ENCODE measurements at regions not wholly inside any gene's neighbourhood (a gene's known extent, or its start where the extent isn't known, plus 50 kb on each side); places are given as distances from the start of the nearest gene placed in this dataset.
A peak's percentile ranks its signal among the peaks of the same experiment; 100 is the strongest.

DNA sequence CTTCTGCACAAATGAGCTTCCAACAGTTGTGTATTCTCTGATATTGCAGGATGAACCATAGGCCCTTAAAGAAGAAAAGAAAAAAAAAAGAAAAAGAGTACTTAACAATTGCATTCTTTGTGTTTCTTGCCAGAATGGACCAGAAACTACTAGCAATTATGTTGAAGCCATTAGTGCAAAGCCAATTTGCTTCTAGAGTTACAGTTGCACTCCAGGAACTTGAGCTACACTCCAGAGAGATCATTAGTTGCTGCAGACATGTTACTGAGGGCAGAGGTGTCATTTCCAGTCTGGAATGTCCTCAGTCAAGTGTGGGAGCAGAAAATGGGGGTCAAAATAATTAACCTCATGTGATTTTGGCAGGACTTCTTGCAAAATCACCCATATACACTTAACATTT lies 85.6 kb upstream of the CCL2 start:
- no TSS peak for BruUV-seq (replicated peaks)
- H3K27me3 Mint-ChIP-seq (ENCODE audit: insufficient read depth, unreplicated experiment) = no peaks in the 10 kb centered on the region
- no peaks in the 10 kb centered on the region for H3K36me3 Mint-ChIP-seq (ENCODE audit: insufficient read depth, unreplicated experiment)
- peaks cover 8% of the 10 kb centered on the region for H3K9me3 Mint-ChIP-seq (ENCODE audit: unreplicated experiment)
- no peak overlapping the region for H3K4me3 Mint-ChIP-seq (ENCODE audit: unreplicated experiment)
- CTCF ChIA-PET = no interaction called here
- no peaks in the 10 kb centered on the region for H3K4me1 Mint-ChIP-seq (ENCODE audit: insufficient read depth, unreplicated experiment)
- H3K27ac Mint-ChIP-seq (ENCODE audit: low read depth, unreplicated experiment) = no peak overlapping the region
- TF ChIP-seq CTCF (IDR thresholded peaks at IDR 0.05; ENCODE audit: unreplicated experiment) = no peak
- POLR2A ChIA-PET = no interaction called here
- intact Hi-C loops (cut with micrococcal nuclease) = no loop called here
- DNase-seq (ENCODE audit: unreplicated experiment) = no peak

- ChIA-PET CTCF (interaction anchor here (0.6 to 4.5 kb wide), 17 partner anchors 9 to 778 kb away, joined by 3 to 22 read pairs (median 3); no protein-coding TSS in a partner anchor), POLR2A (no interaction called here)
- TF ChIP-seq CTCF (IDR thresholded peaks at IDR 0.05; ENCODE audit: unreplicated experiment) = peak; percentile 81
- peak; percentile 29 for DNase-seq (ENCODE audit: unreplicated experiment)
- Mint-ChIP-seq H3K4me3 (ENCODE audit: unreplicated experiment) (no peak overlapping the region), H3K36me3 (ENCODE audit: insufficient read depth, unreplicated experiment) (no peaks in the 10 kb centered on the region), H3K4me1 (ENCODE audit: insufficient read depth, unreplicated experiment) (no peaks in the 10 kb centered on the region), H3K27ac (ENCODE audit: low read depth, unreplicated experiment) (no peak overlapping the region), H3K27me3 (ENCODE audit: insufficient read depth, unreplicated experiment) (no peaks in the 10 kb centered on the region), H3K9me3 (ENCODE audit: unreplicated experiment) (peaks cover 17% of the 10 kb centered on the region)
- BruUV-seq (replicated peaks) = no TSS peak
- intact Hi-C loops (cut with micrococcal nuclease) = no loop called here
These were observed 83.8 kb upstream of the CCL2 start for GRCh38 chr17:34171245-34171818.

DNA sequence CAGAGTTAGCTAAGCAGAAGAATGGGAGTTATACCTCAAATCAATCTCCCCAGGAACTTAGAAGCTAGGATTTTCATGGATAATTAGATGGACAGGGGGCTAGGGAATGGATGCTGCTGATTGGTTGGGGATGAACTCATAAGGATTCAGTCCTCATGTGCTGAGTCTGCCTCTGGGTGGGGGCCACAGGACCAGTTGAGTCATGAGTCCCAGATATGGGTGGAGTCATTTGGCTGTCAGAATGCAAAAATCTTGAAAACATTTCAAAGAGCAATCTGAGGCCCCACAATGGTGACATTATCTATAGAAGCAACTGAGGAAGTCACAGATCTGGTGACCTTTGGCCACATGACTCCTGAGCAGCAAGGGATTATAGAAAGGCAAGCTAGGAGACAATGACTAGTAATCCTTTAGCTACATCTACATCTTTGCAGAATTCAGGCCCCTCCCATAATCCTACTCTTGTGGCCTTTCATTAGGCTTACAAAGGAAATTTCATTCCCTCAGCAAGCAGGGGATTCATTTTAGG lies 82.6 kb upstream of the CCL2 start:
- Mint-ChIP-seq H3K36me3 (ENCODE audit: insufficient read depth, unreplicated experiment) (no peaks in the 10 kb centered on the region), H3K9me3 (ENCODE audit: unreplicated experiment) (peaks cover 18% of the 10 kb centered on the region), H3K27ac (ENCODE audit: low read depth, unreplicated experiment) (no peak overlapping the region), H3K4me3 (ENCODE audit: unreplicated experiment) (no peak overlapping the region), H3K27me3 (ENCODE audit: insufficient read depth, unreplicated experiment) (no peaks in the 10 kb centered on the region), H3K4me1 (ENCODE audit: insufficient read depth, unreplicated experiment) (no peaks in the 10 kb centered on the region)
- DNase-seq (ENCODE audit: unreplicated experiment) = no peak
- no TSS peak for BruUV-seq (replicated peaks)
- intact Hi-C loops (cut with micrococcal nuclease) = no loop called here
- POLR2A ChIA-PET = no interaction called here
- CTCF ChIA-PET = interaction anchor here (0.6 to 4.5 kb wide), 6 partner anchors 19 to 189 kb away, joined by 3 to 22 read pairs (median 4); no protein-coding TSS in a partner anchor
- TF ChIP-seq CTCF (IDR thresholded peaks at IDR 0.05; ENCODE audit: unreplicated experiment) = no peak

GRCh38 chr17:34173241-34173640 lies 81.8 kb upstream of the CCL2 start:
- ChIA-PET CTCF (interaction anchor here (4.5 kb wide), 1 partner anchor 188 kb away, joined by 22 read pairs; no protein-coding TSS in a partner anchor), POLR2A (no interaction called here)
- Mint-ChIP-seq H3K9me3 (ENCODE audit: unreplicated experiment) (peaks cover 15% of the 10 kb centered on the region), H3K4me3 (ENCODE audit: unreplicated experiment) (no peak overlapping the region), H3K27me3 (ENCODE audit: insufficient read depth, unreplicated experiment) (no peaks in the 10 kb centered on the region), H3K36me3 (ENCODE audit: insufficient read depth, unreplicated experiment) (no peaks in the 10 kb centered on the region), H3K4me1 (ENCODE audit: insufficient read depth, unreplicated experiment) (no peaks in the 10 kb centered on the region), H3K27ac (ENCODE audit: low read depth, unreplicated experiment) (no peak overlapping the region)
- intact Hi-C loops (cut with micrococcal nuclease) = no loop called here
- DNase-seq (ENCODE audit: unreplicated experiment) = no peak
- no TSS peak for BruUV-seq (replicated peaks)
- no peak for TF ChIP-seq CTCF (IDR thresholded peaks at IDR 0.05; ENCODE audit: unreplicated experiment)

Data from MCF 10A (cell line).